ENCODE measurements at regions not wholly inside any gene's neighbourhood (a gene's known extent, or its start where the extent isn't known, plus 50 kb on each side); places are given as distances from the start of the nearest gene placed in this dataset.

- H3K9me3 Mint-ChIP-seq = no peaks in the 10 kb centered on the region
- H3K4me1 Mint-ChIP-seq = no peaks in the 10 kb centered on the region
- H3K27ac Mint-ChIP-seq (ENCODE audit: low read depth) = no peak overlapping the region
- peaks cover 64% of the 10 kb centered on the region for H3K27me3 Mint-ChIP-seq
- ATAC-seq (replicated peaks; ENCODE audit: extremely low read depth, poor library complexity, severe bottlenecking) (no peak), DNase-seq (ENCODE audit: low spot score in 2 of 2) (no peak)
- H3K36me3 Mint-ChIP-seq (ENCODE audit: insufficient read depth) = no peaks in the 10 kb centered on the region
- no peak overlapping the region for H3K4me3 Mint-ChIP-seq
Measured at GRCh38 chr7:38002689-38003088, 82.2 kb downstream of the EPDR1 start.

DNA sequence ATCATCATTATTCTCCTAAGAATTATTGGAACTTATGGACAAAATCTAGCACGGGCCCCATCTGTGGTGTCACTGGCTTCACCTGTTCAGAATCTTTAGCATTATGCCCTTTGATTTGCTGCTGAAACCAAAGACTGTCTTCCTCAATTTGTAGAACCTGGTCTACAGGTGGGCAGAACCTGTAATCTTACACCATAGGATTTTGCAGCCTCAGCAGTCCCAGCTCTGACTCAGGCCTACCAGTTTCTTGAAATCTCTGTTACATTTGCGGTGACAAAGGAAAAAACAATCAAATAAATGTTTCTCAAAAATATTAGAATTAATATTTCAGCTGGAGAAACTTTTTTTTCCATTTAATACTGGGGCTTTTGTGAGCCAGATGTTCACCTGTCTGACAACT is 86.1 kb downstream of the EPDR1 start:
- Mint-ChIP-seq H3K4me1 (no peaks in the 10 kb centered on the region), H3K27ac (ENCODE audit: low read depth) (no peak overlapping the region), H3K4me3 (no peak overlapping the region), H3K9me3 (peaks cover 8% of the 10 kb centered on the region), H3K36me3 (ENCODE audit: insufficient read depth) (no peaks in the 10 kb centered on the region), H3K27me3 (peaks cover 62% of the 10 kb centered on the region)
- DNase-seq (ENCODE audit: low spot score in 2 of 2) = no peak
- no peak for ATAC-seq (replicated peaks; ENCODE audit: extremely low read depth, poor library complexity, severe bottlenecking)

DNA sequence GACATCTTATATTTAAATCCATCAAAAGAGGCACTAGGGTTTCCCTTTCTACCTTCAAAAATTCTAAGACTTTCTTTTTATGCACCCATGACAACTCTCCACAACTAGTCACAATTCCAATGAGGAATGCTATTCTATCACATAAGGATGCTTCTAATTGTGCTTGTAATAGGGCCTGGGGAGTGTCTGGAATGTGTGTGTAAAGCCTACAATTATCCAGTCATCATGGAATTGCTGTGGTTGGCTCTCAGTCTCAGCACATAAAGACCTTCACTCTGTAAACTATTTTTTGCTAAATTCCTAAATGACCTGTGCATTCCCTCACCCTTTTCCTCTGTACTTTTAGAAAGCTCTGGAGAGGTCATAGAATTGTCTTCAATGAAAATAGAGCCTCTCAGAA is 86.7 kb downstream of the EPDR1 start:
- peaks cover 56% of the 10 kb centered on the region for H3K27me3 Mint-ChIP-seq
- no peak for DNase-seq (ENCODE audit: low spot score in 2 of 2)
- no peak for ATAC-seq (replicated peaks; ENCODE audit: extremely low read depth, poor library complexity, severe bottlenecking)
- no peak overlapping the region for H3K4me3 Mint-ChIP-seq
- no peak overlapping the region for H3K27ac Mint-ChIP-seq (ENCODE audit: low read depth)
- no peaks in the 10 kb centered on the region for H3K4me1 Mint-ChIP-seq
- H3K9me3 Mint-ChIP-seq = peaks cover 8% of the 10 kb centered on the region
- no peaks in the 10 kb centered on the region for H3K36me3 Mint-ChIP-seq (ENCODE audit: insufficient read depth)

- Mint-ChIP-seq H3K9me3 (peaks cover 8% of the 10 kb centered on the region), H3K4me3 (no peak overlapping the region), H3K27ac (ENCODE audit: low read depth) (no peak overlapping the region), H3K4me1 (no peaks in the 10 kb centered on the region), H3K27me3 (peaks cover 61% of the 10 kb centered on the region), H3K36me3 (ENCODE audit: insufficient read depth) (no peaks in the 10 kb centered on the region)
- ATAC-seq (replicated peaks; ENCODE audit: extremely low read depth, poor library complexity, severe bottlenecking) = no peak
- no peak for DNase-seq (ENCODE audit: low spot score in 2 of 2)
Measured at GRCh38 chr7:38013246-38013645, 92.8 kb downstream of the EPDR1 start.

- ATAC-seq (replicated peaks; ENCODE audit: extremely low read depth, poor library complexity, severe bottlenecking) (no peak), DNase-seq (ENCODE audit: low spot score in 2 of 2) (no peak)
- H3K9me3 Mint-ChIP-seq = no peaks in the 10 kb centered on the region
- no peak overlapping the region for H3K4me3 Mint-ChIP-seq
- no peaks in the 10 kb centered on the region for H3K36me3 Mint-ChIP-seq (ENCODE audit: insufficient read depth)
- no peaks in the 10 kb centered on the region for H3K4me1 Mint-ChIP-seq
- no peak overlapping the region for H3K27ac Mint-ChIP-seq (ENCODE audit: low read depth)
- peaks cover 52% of the 10 kb centered on the region for H3K27me3 Mint-ChIP-seq
Measured at GRCh38 chr7:38016567-38016966, 96.1 kb downstream of the EPDR1 start.

DNA sequence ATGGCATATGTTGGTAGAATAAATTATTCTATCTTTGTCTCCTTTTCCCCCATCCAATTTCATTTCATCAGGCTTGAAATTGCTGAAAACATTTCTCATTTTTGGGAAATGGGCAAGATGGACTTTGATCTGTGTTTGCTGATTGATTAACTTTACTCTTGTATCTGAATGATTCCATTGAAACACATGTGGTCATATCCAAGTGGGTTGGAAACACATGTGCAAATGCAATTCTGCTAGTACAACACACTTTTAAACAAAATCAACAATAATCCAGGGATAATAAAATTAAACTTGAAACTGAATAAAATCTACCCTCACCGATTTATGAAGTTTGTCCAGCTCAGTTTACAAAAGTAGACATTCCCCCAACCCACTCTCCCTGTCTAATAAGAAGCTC is 96.9 kb downstream of the EPDR1 start:
- Mint-ChIP-seq H3K27me3 (peaks cover 59% of the 10 kb centered on the region), H3K36me3 (ENCODE audit: insufficient read depth) (no peaks in the 10 kb centered on the region), H3K4me3 (no peak overlapping the region), H3K4me1 (no peaks in the 10 kb centered on the region), H3K9me3 (no peaks in the 10 kb centered on the region), H3K27ac (ENCODE audit: low read depth) (no peak overlapping the region)
- no peak for ATAC-seq (replicated peaks; ENCODE audit: extremely low read depth, poor library complexity, severe bottlenecking)
- DNase-seq (ENCODE audit: low spot score in 2 of 2) = no peak

DNA sequence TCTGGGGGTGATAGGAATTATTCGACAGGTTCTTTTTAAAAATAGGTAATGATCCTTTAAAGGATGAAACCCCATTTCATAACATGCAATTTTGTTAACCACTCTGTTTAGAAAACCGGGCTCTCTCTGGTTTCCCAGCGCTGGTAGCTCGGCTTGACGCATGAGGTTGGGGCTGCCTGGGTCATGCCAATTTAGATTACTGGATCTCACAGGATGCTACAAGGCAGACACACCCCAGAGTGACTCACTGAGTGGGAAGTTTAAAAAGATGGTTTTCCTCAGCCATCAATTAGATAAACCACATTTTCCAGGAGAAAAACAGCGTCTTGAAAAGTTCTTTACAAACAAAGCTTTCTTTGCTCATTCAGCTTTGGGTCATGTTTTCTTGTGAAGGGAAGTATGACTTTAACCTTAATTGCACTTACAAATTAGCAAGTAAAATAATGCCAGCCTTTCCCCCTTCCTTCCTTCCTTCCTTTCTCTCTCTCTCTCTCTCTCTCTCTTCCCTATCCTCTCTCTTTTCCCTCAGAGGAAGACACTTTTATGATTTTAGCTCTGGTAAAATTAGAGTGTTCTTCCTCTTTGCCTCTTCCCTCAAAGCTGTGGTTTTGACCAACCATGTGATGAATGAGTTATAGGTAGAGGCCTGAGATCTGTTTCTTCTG is 99.8 kb downstream of the EPDR1 start:
- H3K4me3 Mint-ChIP-seq = no peak overlapping the region
- DNase-seq (ENCODE audit: low spot score in 2 of 2) (no peak), ATAC-seq (replicated peaks; ENCODE audit: extremely low read depth, poor library complexity, severe bottlenecking) (no peak)
- H3K4me1 Mint-ChIP-seq = no peaks in the 10 kb centered on the region
- H3K36me3 Mint-ChIP-seq (ENCODE audit: insufficient read depth) = no peaks in the 10 kb centered on the region
- no peaks in the 10 kb centered on the region for H3K9me3 Mint-ChIP-seq
- H3K27ac Mint-ChIP-seq (ENCODE audit: low read depth) = no peak overlapping the region
- H3K27me3 Mint-ChIP-seq = peaks cover 73% of the 10 kb centered on the region

GRCh38 chr7:38021892-38022291 is 101.5 kb downstream of the EPDR1 start:
- Mint-ChIP-seq H3K36me3 (ENCODE audit: insufficient read depth) (no peaks in the 10 kb centered on the region), H3K4me3 (no peak overlapping the region), H3K27me3 (peaks cover 71% of the 10 kb centered on the region), H3K27ac (ENCODE audit: low read depth) (no peak overlapping the region), H3K4me1 (no peaks in the 10 kb centered on the region), H3K9me3 (no peaks in the 10 kb centered on the region)
- no peak for DNase-seq (ENCODE audit: low spot score in 2 of 2)
- ATAC-seq (replicated peaks; ENCODE audit: extremely low read depth, poor library complexity, severe bottlenecking) = no peak

DNA sequence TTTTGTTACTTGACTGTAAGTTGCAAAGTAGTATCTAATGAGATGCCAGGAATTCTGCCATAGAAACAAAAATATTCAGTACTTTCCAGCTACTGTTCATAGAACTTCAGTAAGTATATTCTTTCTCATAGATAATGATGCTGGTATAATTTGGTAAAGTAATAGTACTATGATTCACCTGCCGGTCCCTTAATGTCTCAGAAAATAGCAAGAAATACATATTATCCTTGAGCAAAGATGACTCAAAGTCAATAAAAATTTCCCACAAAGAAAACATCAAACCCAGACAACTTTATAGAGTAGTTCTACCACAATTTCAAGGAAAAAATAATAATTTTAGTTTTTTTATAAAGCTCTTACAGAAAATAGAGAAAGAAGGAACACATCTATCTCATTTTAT is 105.4 kb downstream of the EPDR1 start:
- ATAC-seq (replicated peaks; ENCODE audit: extremely low read depth, poor library complexity, severe bottlenecking) (no peak), DNase-seq (ENCODE audit: low spot score in 2 of 2) (no peak)
- Mint-ChIP-seq H3K4me3 (no peak overlapping the region), H3K27ac (ENCODE audit: low read depth) (no peak overlapping the region), H3K9me3 (no peaks in the 10 kb centered on the region), H3K36me3 (ENCODE audit: insufficient read depth) (no peaks in the 10 kb centered on the region), H3K27me3 (peaks cover 45% of the 10 kb centered on the region), H3K4me1 (no peaks in the 10 kb centered on the region)

DNA sequence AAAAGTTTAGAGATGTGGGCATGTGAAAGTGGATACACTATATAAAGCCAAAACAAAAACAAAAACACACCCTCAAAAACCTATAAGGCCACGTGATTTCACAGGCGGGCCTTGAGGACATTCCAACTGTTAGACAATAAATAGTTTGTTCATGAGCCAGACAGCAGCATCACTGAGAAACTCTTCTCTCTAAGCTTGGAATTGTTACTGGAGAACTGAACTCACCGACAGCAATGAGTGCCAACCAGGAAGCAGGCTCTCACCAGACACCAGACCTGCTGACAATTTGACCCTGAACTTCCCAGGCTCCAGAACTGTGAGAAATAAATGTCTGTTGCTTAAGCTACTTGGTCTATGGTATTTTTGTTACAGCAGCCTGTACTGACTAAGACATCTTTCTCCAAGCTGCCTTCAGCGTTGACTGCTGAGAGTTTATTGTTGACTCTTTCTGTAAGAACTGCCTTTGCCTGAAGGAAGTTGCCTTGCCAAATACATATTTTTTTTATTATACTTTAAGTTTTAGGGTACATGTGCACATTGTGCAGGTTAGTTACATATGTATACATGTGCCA is 107.5 kb downstream of the EPDR1 start:
- DNase-seq (ENCODE audit: low spot score in 2 of 2) (no peak), ATAC-seq (replicated peaks; ENCODE audit: extremely low read depth, poor library complexity, severe bottlenecking) (no peak)
- Mint-ChIP-seq H3K27ac (ENCODE audit: low read depth) (no peak overlapping the region), H3K4me1 (no peaks in the 10 kb centered on the region), H3K4me3 (no peak overlapping the region), H3K27me3 (peaks cover 40% of the 10 kb centered on the region), H3K9me3 (no peaks in the 10 kb centered on the region), H3K36me3 (ENCODE audit: insufficient read depth) (no peaks in the 10 kb centered on the region)

GRCh38 chr7:38034062-38034908 is 113.8 kb downstream of the EPDR1 start:
- Mint-ChIP-seq H3K27me3 (peaks cover 48% of the 10 kb centered on the region), H3K27ac (ENCODE audit: low read depth) (no peak overlapping the region), H3K4me1 (no peaks in the 10 kb centered on the region), H3K4me3 (no peak overlapping the region), H3K9me3 (no peaks in the 10 kb centered on the region), H3K36me3 (ENCODE audit: insufficient read depth) (no peaks in the 10 kb centered on the region)
- DNase-seq (ENCODE audit: low spot score in 2 of 2) = no peak
- ATAC-seq (replicated peaks; ENCODE audit: extremely low read depth, poor library complexity, severe bottlenecking) = no peak

DNA sequence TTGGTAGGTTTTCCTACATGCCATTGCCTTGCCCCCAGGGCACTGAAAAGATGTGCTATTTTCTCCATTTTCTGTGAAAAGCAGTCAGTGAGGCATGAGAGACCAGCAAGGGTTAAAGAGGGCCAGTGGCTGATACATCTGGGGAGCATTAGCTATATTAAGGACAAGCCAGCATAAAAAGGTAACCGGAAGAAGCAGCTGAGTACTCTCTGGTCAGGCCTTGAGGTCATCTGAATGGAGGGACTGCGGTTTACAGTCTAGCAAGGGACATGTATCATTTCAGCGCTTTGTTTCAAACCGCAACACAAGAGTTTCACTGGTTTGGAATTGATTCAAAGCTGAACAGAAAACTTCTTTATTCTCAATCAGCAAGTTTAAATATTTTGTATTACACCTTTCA is 120.4 kb downstream of the EPDR1 start:
- no peak for DNase-seq (ENCODE audit: low spot score in 2 of 2)
- peaks cover 31% of the 10 kb centered on the region for H3K27me3 Mint-ChIP-seq
- no peaks in the 10 kb centered on the region for H3K4me1 Mint-ChIP-seq
- no peaks in the 10 kb centered on the region for H3K36me3 Mint-ChIP-seq (ENCODE audit: insufficient read depth)
- no peaks in the 10 kb centered on the region for H3K9me3 Mint-ChIP-seq
- no peak overlapping the region for H3K27ac Mint-ChIP-seq (ENCODE audit: low read depth)
- no peak overlapping the region for H3K4me3 Mint-ChIP-seq
- no peak for ATAC-seq (replicated peaks; ENCODE audit: extremely low read depth, poor library complexity, severe bottlenecking)

GRCh38 chr7:38049679-38050078 is 128.4 kb upstream of the STARD3NL start:
- H3K27me3 Mint-ChIP-seq = peaks cover 82% of the 10 kb centered on the region
- no peak overlapping the region for H3K4me3 Mint-ChIP-seq
- no peaks in the 10 kb centered on the region for H3K4me1 Mint-ChIP-seq
- peaks cover 6% of the 10 kb centered on the region for H3K9me3 Mint-ChIP-seq
- no peaks in the 10 kb centered on the region for H3K36me3 Mint-ChIP-seq (ENCODE audit: insufficient read depth)
- ATAC-seq (replicated peaks; ENCODE audit: extremely low read depth, poor library complexity, severe bottlenecking) = no peak
- no peak for DNase-seq (ENCODE audit: low spot score in 2 of 2)
- H3K27ac Mint-ChIP-seq (ENCODE audit: low read depth) = no peak overlapping the region

Data from central memory CD8-positive, alpha-beta T cell (primary cell).